ENCODE measurements at regions not wholly inside any gene's neighbourhood (a gene's known extent, or its start where the extent isn't known, plus 50 kb on each side); places are given as distances from the start of the nearest gene placed in this dataset.

DNA sequence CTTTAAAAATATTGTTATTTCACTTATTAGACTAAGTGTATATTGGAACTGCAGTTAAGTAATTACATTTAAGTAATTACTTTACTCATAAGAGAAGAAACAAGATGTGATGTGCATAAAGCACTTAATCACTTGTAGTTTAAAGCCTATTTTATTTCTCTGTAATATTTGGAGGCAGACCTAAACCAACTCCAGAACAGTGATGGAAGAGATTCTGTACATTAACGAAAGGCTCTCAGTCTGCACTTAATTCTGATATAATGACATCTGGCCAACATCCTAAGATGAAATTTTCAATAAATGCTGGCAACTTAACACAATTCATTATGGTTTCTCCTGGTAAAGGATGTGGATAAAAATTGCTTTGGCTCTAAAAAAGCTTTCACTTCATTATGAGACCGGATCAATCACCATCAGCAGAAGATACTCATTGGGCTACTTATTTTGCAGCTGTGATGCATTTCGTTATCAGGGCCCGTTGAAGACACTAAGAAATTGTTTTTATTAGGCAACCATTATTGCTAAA lies 342.6 kb downstream of the C4orf33 start:
- FAIRE-seq (no peak), DNase-seq (ENCODE audit: insufficient read length, low spot score) (no peak)
- TF ChIP-seq POLR2A (IDR thresholded peaks at IDR 0.05; ENCODE audit: low read depth, low read length): no peak

DNA sequence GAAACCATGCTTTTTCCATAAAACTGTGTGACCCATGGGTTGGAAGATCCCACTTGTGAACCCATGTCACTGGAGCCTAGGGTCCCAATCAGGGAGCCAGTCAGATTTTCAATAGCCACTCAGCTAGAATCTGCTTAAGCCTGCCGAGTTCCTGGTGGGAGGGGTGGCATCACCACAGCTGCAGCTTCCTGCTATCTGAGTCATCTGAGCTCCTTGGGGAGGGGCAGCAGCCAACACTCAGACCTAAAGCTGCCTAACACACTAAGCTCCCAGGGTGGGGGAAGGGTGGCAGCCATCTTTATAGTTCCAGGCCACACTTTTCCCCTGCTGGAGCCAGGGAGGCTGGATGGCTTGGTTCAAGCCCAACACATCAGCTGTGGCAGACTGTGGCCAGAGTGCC lies 350.1 kb downstream of the C4orf33 start:
- TF ChIP-seq POLR2A (IDR thresholded peaks at IDR 0.05; ENCODE audit: low read depth, low read length): no peak
- FAIRE-seq (no peak), DNase-seq (ENCODE audit: insufficient read length, low spot score) (no peak)

DNA sequence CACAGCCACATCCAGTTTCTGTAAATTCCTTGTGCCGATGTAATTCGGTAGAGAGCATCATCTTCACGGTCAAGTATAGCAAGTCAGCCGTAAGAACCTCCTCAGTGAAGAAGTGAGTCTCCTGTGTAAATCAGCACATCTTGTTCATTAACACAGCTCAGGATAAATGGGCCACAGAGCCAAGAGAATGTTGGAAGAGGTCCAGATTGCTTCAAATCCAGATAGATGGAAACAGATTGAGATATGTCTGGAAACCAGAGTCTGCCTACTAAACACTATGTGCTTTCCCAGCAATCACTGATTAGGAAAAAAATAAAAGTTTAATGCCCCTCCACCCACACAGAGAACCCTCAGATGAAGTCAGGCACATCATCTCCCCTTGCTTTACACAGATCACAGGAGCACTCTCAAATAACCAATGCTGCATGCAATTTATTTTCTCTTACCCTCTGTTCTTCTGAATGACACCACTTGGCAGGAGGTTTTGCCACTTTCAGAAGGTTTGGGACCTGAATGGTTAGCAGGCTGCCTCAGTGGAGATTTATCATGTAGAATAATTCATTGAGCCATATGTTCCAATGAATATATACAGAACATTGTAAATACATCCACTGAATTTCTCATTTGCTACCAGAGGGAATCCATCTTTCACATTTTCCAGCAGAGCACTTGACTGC lies 357.7 kb downstream of the C4orf33 start:
- no peak for FAIRE-seq
- TF ChIP-seq POLR2A (IDR thresholded peaks at IDR 0.05; ENCODE audit: low read depth, low read length): no peak
- no peak for DNase-seq (ENCODE audit: insufficient read length, low spot score)

DNA sequence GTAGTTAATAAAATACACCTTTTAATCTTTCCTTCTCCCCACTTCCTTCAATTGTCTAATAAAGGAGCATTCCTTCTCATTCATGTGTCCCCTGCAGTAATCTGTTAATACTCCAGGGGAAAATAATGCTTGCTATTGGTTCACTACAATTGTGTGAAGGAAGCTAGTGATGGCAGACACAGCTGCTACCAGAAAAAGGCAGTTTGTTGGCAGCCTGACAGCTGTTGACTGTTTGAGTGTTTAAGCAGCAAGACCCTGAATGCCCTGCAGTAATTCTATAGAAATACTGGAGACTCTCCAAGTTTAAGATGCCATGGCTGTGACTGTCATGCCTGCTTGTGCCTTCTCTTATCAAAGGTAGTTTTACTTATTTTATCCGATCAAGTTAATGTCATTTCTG lies 359.5 kb downstream of the C4orf33 start:
- FAIRE-seq: no peak
- TF ChIP-seq POLR2A (IDR thresholded peaks at IDR 0.05; ENCODE audit: low read depth, low read length): no peak

DNA sequence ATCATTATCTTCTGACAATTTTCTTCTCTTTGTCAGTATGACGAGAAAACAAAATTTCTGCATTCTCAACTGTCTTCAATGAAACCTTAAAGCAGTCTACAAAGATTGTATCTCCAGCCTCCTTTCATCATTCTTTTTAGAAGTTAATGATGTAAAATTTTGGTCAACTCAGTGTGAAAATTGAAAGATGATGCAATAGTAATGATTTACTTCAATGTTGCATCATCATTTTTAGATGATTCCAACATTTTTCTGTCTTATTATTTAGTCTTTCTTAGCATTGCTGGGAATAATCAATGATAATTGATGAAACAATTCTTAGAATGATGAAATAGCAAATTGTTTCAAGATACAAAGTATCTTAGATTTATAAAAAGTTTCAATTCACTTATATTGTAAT lies 372.7 kb downstream of the C4orf33 start:
- FAIRE-seq (no peak), DNase-seq (ENCODE audit: insufficient read length, low spot score) (no peak)
- TF ChIP-seq POLR2A (IDR thresholded peaks at IDR 0.05; ENCODE audit: low read depth, low read length): no peak

More for the DNA sequence above, 359.5 kb downstream of the C4orf33 start:
- no peak for DNase-seq (ENCODE audit: insufficient read length, low spot score)

DNA sequence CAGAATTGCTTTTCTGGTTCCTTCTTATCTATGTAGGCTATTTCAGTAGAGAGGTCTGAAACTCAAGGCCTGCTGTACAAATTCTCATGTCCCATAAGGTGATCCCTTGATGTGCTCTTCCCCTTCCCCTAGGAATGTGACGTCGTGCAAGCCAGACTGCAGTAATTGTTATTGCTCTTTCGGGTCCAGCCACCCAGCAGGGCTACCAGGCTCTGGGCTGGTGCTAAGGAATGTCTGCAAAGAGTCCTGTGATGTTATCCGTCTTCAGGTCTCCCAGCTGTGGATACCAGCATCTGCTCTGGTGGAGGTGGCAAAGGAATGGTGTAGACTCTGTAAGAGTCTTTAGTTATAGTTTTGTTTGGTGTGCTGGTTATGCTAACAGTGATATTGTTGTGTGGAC lies 378.7 kb downstream of the C4orf33 start:
- FAIRE-seq (no peak), DNase-seq (ENCODE audit: insufficient read length, low spot score) (no peak)
- TF ChIP-seq POLR2A (IDR thresholded peaks at IDR 0.05; ENCODE audit: low read depth, low read length): no peak

DNA sequence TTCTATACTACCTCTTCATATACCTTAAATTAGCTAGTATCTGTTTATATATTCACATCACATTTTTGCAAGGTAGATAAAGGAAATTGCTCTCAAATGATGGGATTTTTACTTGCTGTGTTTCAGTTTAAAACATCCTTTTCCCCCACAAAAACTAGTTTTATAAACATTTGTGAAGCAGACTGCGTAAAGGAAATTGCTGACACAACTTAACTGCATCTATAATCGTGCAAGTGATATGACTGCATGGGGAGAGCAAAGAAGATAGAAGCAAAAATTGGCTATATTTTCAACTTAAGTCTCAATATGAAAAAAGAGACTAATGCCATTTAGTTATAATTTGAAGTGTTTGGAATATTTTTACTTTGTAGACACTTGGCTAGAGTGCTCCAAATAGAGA lies 385.2 kb downstream of the C4orf33 start:
- TF ChIP-seq POLR2A (IDR thresholded peaks at IDR 0.05; ENCODE audit: low read depth, low read length): no peak
- DNase-seq (ENCODE audit: insufficient read length, low spot score) (no peak), FAIRE-seq (no peak)

DNA sequence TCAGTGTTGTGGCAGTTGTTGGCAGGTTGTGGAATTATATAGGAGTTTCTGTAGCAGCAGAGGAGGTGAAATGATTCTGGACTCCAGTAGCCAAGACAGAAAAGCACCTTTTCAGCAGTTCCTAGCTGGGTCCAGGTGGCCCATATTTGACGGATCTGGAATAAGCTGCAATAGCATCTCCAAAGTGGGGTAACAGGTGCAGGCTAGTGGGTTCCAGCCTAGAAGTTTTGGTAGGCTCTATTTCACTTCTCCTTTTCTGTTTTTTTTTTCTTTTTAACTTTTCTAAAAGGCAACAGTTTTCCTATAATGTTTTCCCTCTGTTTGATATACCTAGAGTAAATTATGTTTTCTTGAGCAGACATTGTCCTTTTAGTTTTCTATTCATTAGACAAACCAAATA lies 392.5 kb downstream of the C4orf33 start:
- TF ChIP-seq POLR2A (IDR thresholded peaks at IDR 0.05; ENCODE audit: low read depth, low read length): no peak
- FAIRE-seq (no peak), DNase-seq (ENCODE audit: insufficient read length, low spot score) (no peak)

DNA sequence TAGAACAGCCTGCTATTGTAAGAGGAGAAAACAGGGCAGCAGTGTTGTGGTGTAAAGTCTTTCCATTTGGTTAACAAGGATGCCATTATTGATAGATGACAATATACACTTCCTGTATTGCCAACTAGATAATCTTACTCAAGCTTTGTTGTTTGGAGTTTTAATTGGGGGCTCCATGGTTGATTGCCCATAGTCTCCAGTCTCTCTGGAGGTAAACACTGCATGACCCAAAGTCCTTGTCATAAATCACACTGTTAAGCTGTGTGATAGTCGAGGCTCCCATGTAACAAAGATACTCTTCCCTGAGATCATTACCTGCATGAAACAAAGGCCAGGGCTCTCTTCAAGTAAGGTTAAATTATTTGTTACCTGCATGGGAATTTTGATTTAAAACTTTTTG lies 394.6 kb downstream of the C4orf33 start:
- DNase-seq (ENCODE audit: insufficient read length, low spot score): no peak
- no peak for TF ChIP-seq POLR2A (IDR thresholded peaks at IDR 0.05; ENCODE audit: low read depth, low read length)
- FAIRE-seq: no peak

DNA sequence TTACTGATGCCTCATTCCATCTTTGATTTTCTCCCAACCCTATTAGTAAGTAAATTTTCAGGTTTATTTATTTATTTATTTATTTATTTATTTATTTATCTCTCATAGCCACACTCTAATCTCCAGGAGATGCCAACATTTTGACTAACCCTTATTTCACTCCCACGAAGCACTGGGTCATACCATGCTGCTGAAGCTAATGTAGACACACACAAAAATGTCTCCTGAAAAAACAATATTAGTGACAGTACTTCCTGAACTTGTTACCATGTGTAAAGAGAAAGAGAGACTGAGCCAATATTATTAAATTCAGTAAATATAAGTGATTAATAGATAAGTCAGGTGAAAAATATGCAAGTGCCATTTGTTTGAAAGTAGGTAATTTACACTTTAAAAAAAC lies 402.7 kb downstream of the C4orf33 start:
- TF ChIP-seq POLR2A (IDR thresholded peaks at IDR 0.05; ENCODE audit: low read depth, low read length): no peak
- DNase-seq (ENCODE audit: insufficient read length, low spot score): no peak
- FAIRE-seq: no peak

DNA sequence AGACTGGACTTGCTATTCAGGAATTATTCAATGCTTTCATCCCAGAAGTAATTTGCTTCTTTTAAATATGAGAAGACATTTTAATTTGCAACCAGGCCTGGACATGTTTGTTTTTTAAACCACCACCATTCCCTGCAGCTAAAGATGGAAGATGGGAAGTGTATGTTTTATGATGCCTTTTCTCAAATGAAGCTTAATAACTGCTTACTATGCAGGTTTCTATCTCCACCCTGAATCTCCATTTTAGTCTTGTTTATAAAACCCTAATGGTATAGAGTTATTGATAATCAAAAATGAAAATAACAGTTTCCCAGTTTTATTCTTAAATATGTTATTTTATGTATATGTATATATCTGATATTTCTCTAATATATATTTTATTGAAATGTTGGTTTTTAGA lies 418.9 kb downstream of the C4orf33 start:
- DNase-seq (ENCODE audit: insufficient read length, low spot score) (no peak), FAIRE-seq (no peak)
- TF ChIP-seq POLR2A (IDR thresholded peaks at IDR 0.05; ENCODE audit: low read depth, low read length): no peak

DNA sequence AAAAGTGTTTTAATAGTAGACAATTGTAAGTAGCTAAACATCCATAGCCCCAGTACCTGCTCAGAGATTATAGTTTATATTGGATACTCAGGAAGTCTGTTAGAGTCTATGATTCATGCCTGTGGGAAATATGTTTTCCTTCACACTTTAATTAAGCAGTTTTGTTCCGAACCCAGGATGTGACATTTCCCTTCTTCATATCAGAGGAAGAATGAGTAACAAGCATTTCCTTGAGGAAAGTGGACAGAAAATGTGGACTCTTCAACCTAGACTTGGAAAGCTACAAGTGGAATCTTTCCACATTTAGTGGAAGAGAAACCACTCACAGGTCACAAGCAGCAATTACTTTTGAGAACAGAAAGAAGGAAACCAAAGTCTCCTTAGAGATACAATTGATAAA lies 419.4 kb downstream of the C4orf33 start:
- FAIRE-seq (no peak), DNase-seq (ENCODE audit: insufficient read length, low spot score) (no peak)
- TF ChIP-seq POLR2A (IDR thresholded peaks at IDR 0.05; ENCODE audit: low read depth, low read length): no peak

DNA sequence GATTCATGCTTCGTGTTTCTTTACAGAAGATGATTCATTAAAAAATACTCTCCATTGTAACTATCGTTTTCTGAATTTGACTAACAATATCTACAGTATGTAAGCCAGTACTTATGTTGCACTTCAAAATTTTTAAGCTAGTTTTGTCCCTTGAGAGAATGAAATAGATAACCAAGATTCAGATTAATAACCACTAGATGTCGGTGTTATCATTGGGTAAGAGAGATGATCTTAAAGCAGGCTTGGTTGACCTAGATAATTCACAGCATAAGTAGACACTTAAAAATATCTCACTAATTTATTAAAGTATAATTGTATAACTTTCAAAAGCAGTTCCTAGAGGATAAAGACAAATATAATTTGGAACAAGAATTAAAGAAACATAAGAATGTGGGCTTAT lies 430.9 kb downstream of the C4orf33 start:
- FAIRE-seq: no peak

DNA sequence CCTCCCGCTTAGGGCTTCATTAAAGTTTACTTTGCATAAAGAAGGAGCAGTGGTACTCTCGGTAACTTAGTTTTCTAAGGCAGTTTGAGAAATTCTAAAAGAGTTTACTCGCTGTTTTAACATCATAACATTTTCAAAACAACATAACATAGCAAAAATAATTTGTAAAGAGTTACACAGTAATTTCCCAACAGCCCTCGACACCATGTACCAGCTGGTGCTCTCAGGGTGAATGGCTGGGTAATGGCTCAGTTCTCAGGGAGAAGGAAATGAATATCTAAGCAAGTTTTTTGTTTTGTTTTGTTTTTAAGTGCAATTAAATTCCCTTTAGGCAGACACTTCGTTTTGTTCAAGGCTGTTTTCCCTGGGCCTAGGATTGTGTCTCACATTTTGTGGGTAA lies 435.3 kb downstream of the C4orf33 start:
- DNase-seq (ENCODE audit: insufficient read length, low spot score): no peak
- TF ChIP-seq POLR2A (IDR thresholded peaks at IDR 0.05; ENCODE audit: low read depth, low read length): no peak
- FAIRE-seq: no peak

More for the DNA sequence above, 430.9 kb downstream of the C4orf33 start:
- no peak for TF ChIP-seq POLR2A (IDR thresholded peaks at IDR 0.05; ENCODE audit: low read depth, low read length)
- no peak for DNase-seq (ENCODE audit: insufficient read length, low spot score)

DNA sequence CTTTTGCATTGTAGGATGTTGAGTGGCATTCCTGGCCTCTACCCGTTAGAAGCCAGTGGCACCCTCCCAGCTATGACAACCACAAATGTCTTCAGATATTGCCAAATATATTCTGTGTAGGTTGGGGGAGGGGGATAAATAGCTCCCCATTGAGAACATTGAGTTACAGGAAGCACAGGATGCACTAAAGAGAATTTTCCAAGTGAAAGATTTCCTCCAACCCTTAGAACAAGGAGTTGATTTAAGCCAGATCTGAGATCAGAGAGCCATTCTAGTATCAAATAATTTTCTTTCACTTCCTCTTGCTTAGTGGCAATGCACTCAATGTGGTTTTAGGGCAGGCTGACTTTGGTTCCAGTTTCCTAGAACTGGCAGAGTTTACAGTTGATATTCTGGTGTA lies 436.6 kb downstream of the C4orf33 start:
- FAIRE-seq (no peak), DNase-seq (ENCODE audit: insufficient read length, low spot score) (no peak)
- TF ChIP-seq POLR2A (IDR thresholded peaks at IDR 0.05; ENCODE audit: low read depth, low read length): no peak
